A673 (cell line): ENCODE measurements at regions not wholly inside any gene's neighbourhood (a gene's known extent, or its start where the extent isn't known, plus 50 kb on each side); places are given as distances from the start of the nearest gene placed in this dataset.

Source experiments
- EZH2 ChIP-seq: fragments of 200-600 bp; sonication (generic); IDR thresholded peaks from 2 replicates; pipeline ENCODE4 v1.6.1; 2017; ENCODE audit warnings: borderline replicate concordance, low read depth, mild to moderate bottlenecking, mixed read lengths, antibody characterized with exemption, low read length; ENCODE audit not compliant: poor library complexity, severe bottlenecking
- TF ChIP-seq, protein P1 (sequence below): fragments of 300-800, 200-600 bp; sonication (generic); conservative IDR thresholded peaks from 2 replicates; pipeline ENCODE4 v1.5.1; 2017; ENCODE audit warnings: low read depth, mild to moderate bottlenecking, antibody characterized with exemption, low read length, moderate library complexity, mixed read lengths

DNA sequence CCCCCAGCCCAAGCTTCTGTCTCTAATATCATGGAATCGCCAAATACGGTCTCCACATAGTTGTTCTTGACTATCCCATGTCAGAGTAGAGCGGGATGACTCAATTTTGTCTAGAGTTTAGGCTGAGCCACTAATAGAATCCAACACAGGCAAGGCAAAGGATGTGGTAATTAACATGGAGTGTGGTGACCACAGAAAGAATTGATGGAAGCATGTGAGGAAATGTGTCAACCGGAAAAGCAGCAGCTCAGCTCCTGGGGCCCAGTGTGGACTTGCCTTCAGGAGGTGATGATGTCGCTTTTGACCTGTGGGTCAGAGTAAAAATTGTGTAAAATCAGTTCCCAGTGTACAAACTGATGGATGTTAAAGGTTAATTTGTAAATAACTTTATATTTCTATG lies 139.3 kb upstream of the KLF6 start:
- TF ChIP-seq, protein P1, sequence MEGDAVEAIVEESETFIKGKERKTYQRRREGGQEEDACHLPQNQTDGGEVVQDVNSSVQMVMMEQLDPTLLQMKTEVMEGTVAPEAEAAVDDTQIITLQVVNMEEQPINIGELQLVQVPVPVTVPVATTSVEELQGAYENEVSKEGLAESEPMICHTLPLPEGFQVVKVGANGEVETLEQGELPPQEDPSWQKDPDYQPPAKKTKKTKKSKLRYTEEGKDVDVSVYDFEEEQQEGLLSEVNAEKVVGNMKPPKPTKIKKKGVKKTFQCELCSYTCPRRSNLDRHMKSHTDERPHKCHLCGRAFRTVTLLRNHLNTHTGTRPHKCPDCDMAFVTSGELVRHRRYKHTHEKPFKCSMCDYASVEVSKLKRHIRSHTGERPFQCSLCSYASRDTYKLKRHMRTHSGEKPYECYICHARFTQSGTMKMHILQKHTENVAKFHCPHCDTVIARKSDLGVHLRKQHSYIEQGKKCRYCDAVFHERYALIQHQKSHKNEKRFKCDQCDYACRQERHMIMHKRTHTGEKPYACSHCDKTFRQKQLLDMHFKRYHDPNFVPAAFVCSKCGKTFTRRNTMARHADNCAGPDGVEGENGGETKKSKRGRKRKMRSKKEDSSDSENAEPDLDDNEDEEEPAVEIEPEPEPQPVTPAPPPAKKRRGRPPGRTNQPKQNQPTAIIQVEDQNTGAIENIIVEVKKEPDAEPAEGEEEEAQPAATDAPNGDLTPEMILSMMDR: no peak
- TF ChIP-seq EZH2: no peak
